Loucy (cell line): ENCODE measurements at regions not wholly inside any gene's neighbourhood (a gene's known extent, or its start where the extent isn't known, plus 50 kb on each side); places are given as distances from the start of the nearest gene placed in this dataset.

Experiments
- CTCF ChIP-seq: fragments of 200-600 bp; sonication (generic); conservative IDR thresholded peaks from 2 replicates; pipeline ENCODE4 v1.5.1; 2014; ENCODE audit warnings: mild to moderate bottlenecking, antibody characterized with exemption, low read length
- EZH2phosphoT487 ChIP-seq: fragments of 200-600 bp; IDR thresholded peaks from 2 replicates; pipeline ENCODE4 v1.6.1; 2018; ENCODE audit warnings: antibody characterized with exemption, mild to moderate bottlenecking, moderate library complexity, borderline replicate concordance

DNA sequence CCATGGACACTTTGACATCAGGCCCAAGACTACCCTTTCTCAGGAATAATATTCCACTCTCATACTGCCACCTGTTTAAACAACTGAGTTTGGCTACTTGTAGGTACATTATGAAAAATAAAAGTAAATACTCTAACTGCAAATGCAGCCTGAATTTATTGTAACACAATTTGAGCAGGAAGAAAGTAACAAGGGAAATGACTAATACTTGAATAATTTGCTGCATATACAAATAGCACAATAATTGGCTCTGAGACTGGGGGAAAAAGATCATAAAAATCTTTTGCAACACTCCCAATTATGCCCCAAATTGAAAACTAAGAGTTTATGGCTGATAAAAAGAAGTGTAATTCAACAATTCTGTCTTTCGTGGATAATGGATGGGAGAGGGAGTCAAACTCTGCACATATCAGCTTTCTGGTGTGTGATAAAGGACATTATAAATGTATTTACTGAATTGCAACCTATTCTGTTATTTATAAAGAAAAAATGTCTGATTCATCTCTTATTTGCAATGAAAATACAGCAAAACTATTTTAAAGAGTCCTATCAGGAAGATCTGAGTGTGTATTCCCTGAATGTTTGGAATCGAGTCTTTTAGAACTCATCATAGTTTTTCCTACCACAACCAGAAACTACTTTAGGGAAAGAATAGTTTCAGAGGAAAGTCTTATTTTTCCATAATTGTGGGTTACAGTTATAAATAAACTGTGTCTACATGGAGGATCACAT lies 359.0 kb downstream of the JRKL start:
- TF ChIP-seq CTCF: no peak
- TF ChIP-seq EZH2phosphoT487: no peak
